HFFc6 (cell line): ENCODE measurements at regions not wholly inside any gene's neighbourhood (a gene's known extent, or its start where the extent isn't known, plus 50 kb on each side); places are given as distances from the start of the nearest gene placed in this dataset.
A peak's percentile ranks its signal among the peaks of the same experiment; 100 is the strongest.

Source experiments
- DNase-seq: peaks from one replicate; pipeline ENCODE4 v3.0.0-alpha.2; 2018
- H3K27ac Mint-ChIP-seq: 2 replicates; pipeline ENCODE4 v1.8.0; 2020; ENCODE audit warnings: mild to moderate bottlenecking, mixed read lengths
- H3K27me3 Mint-ChIP-seq: 2 replicates; pipeline ENCODE4 v1.8.0; 2021; ENCODE audit warnings: mild to moderate bottlenecking, moderate library complexity, mixed read lengths; ENCODE audit not compliant: insufficient read depth
- H3K36me3 Mint-ChIP-seq: 2 replicates; pipeline ENCODE4 v1.8.0; 2021; ENCODE audit warnings: low read depth, mixed read lengths
- H3K4me1 Mint-ChIP-seq: 2 replicates; pipeline ENCODE4 v1.8.0; 2020; ENCODE audit warnings: low read depth, mixed read lengths
- H3K4me3 Mint-ChIP-seq: 2 replicates; pipeline ENCODE4 v1.8.0; 2020; ENCODE audit warnings: mild to moderate bottlenecking, moderate library complexity, mixed read lengths
- H3K9me3 Mint-ChIP-seq: 2 replicates; pipeline ENCODE4 v1.8.0; 2020; ENCODE audit warnings: mild to moderate bottlenecking, mixed read lengths
- TF ChIP-seq, protein P1 (sequence below): fragments of 200-600 bp; sonication (generic); IDR thresholded peaks from 2 replicates; pipeline ENCODE4 v1.5.0; 2021; ENCODE audit warnings: antibody characterized with exemption, mild to moderate bottlenecking

DNA sequence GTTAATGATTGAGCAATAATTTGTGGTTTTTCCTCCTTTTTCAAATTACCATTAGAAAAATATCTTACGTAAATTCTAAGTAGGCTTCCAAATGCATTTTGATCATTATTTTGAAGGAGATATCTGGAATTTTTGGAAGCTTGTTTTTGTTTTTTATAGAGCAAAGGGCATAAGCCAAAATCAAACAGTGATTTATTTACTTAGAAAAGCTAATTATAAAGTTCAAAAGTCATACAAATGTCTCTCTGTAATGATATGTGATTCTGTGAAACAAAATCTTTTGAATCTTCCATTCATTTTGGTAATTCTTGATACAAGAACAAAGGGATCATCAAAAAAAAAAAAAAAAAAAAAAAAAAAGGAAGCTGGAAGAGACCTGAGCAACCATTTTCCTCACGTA, 416.8 kb downstream of the ETNK1 start:
- H3K27ac Mint-ChIP-seq, result no peak overlapping the region
- no peaks in the 10 kb centered on the region for H3K4me1 Mint-ChIP-seq
- H3K36me3 Mint-ChIP-seq, result no peaks in the 10 kb centered on the region
- DNase-seq, result no peak
- peaks cover 12% of the 10 kb centered on the region for H3K9me3 Mint-ChIP-seq
- no peaks in the 10 kb centered on the region for H3K27me3 Mint-ChIP-seq
- TF ChIP-seq, protein P1, sequence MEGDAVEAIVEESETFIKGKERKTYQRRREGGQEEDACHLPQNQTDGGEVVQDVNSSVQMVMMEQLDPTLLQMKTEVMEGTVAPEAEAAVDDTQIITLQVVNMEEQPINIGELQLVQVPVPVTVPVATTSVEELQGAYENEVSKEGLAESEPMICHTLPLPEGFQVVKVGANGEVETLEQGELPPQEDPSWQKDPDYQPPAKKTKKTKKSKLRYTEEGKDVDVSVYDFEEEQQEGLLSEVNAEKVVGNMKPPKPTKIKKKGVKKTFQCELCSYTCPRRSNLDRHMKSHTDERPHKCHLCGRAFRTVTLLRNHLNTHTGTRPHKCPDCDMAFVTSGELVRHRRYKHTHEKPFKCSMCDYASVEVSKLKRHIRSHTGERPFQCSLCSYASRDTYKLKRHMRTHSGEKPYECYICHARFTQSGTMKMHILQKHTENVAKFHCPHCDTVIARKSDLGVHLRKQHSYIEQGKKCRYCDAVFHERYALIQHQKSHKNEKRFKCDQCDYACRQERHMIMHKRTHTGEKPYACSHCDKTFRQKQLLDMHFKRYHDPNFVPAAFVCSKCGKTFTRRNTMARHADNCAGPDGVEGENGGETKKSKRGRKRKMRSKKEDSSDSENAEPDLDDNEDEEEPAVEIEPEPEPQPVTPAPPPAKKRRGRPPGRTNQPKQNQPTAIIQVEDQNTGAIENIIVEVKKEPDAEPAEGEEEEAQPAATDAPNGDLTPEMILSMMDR, result no peak
- no peak overlapping the region for H3K4me3 Mint-ChIP-seq

DNA sequence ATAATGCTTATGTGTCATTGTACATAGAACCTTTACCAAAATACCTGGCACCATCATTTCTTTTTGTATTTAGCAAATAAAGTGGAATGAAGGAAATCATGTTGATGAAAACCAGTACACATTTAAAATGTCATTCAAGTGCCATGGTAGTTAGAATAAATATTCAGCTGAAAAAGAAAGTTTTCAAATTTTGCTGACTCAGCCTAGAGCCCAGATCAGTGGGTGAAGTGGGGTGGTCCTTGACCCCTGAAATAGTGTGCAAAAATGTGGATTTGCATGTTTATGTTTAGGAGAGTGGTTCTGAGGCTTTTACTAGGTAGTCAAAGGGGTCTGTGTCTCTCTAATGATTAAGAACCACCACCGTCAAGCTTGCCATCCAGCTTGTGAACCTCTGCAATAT, 418.7 kb downstream of the ETNK1 start:
- Mint-ChIP-seq H3K27me3 (no peaks in the 10 kb centered on the region; the same call in 1 of the 2 replicates), H3K36me3 (no peaks in the 10 kb centered on the region), H3K4me1 (no peaks in the 10 kb centered on the region), H3K4me3 (no peak overlapping the region), H3K27ac (no peak overlapping the region), H3K9me3 (peaks cover 4% of the 10 kb centered on the region; the same call in 1 of the 2 replicates)
- DNase-seq, result no peak
- TF ChIP-seq, protein P1, result no peak

DNA sequence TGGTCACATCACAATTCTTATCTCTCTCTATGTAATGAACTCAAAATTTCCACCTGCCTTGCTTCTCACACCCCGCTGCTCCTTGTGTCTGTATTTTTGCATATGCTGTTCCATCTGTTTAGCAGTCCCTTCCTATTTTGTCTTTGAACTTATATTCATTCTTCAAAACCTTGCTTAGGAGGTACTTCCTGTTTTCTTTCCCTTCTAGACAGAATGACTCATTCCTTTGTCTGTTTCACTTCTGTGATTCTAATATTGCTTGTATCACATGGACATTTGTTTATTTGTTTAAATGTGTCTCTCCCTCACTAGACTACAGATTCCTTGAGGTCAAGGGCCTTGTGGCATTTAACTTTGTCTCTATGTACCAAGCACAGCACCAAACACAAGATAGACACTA, 424.2 kb downstream of the ETNK1 start:
- Mint-ChIP-seq H3K27me3 (no peaks in the 10 kb centered on the region; the same call in 1 of the 2 replicates), H3K36me3 (no peaks in the 10 kb centered on the region), H3K9me3 (peaks cover 15% of the 10 kb centered on the region), H3K27ac (no peak overlapping the region), H3K4me1 (no peaks in the 10 kb centered on the region), H3K4me3 (no peak overlapping the region)
- no peak for DNase-seq
- TF ChIP-seq, protein P1, result no peak

DNA sequence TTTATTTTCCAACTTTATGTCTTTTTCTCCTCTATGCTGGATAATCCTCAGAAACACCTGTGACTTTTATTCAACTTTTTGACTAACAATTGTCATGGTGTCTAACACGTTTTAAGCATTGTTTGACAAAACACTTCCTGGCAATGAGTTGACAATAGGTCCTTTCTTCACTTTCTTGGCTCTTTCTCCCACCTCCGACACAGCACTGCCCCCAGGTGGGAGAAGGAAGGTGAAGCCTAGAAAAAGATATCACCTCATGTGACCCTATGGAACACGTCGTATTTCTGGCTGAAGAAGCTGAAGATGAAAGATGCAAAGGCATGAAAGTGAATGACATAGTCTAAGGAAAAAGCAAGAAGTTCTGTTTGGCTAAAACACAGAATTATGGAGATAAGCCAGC, 430.0 kb downstream of the ETNK1 start:
- H3K27ac Mint-ChIP-seq, result no peak overlapping the region
- peaks cover 7% of the 10 kb centered on the region for H3K9me3 Mint-ChIP-seq
- no peaks in the 10 kb centered on the region for H3K27me3 Mint-ChIP-seq
- H3K4me3 Mint-ChIP-seq, result no peak overlapping the region
- H3K4me1 Mint-ChIP-seq, result no peaks in the 10 kb centered on the region
- no peak for DNase-seq
- TF ChIP-seq, protein P1, result peak; percentile 40
- H3K36me3 Mint-ChIP-seq, result no peaks in the 10 kb centered on the region

DNA sequence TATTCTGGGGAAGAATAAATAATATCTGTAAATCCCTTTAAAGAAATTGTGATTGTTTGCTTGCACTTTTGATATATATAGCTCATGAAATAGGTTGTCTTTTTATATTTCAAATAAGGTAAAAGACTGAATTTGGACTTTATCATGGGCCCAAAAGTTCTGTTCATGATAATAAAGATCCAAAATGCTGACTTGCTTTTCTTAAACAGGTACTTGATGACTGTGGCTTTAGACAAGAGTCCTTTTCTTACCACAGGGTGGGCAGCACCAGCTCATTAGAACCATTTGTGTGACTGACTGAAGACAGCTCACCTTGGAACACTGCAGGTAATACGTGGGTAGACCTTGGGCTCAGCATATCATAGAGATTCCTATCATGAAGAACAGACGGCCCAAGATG, 432.6 kb downstream of the ETNK1 start:
- Mint-ChIP-seq H3K27ac (no peak overlapping the region), H3K27me3 (no peaks in the 10 kb centered on the region), H3K9me3 (peaks cover 9% of the 10 kb centered on the region; the same call in 1 of the 2 replicates), H3K36me3 (no peaks in the 10 kb centered on the region), H3K4me1 (no peaks in the 10 kb centered on the region), H3K4me3 (no peak overlapping the region)
- no peak for DNase-seq
- TF ChIP-seq, protein P1, result no peak

DNA sequence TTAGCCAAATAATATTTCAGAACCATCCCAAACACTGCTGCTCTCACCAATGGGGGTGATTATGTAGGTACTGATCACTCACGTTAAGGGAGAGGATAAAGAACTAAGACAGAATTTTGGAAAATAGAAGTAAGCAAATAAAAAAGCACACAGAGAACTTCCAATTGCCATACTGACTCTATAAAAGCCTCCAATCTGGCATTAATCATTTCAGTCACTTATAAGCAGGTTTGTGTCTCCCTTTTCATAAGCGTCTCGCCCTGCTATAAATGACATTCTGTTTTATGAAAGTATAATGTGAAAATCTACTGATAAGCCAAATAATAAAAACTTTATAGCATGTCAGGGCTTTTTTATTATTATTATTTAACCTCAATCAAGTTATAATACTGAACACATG, 435.2 kb downstream of the ETNK1 start:
- no peak for DNase-seq

More for the DNA sequence above, 435.2 kb downstream of the ETNK1 start:
- H3K36me3 Mint-ChIP-seq, result no peaks in the 10 kb centered on the region
- H3K27ac Mint-ChIP-seq, result no peak overlapping the region
- TF ChIP-seq, protein P1, result no peak
- no peaks in the 10 kb centered on the region for H3K4me1 Mint-ChIP-seq
- peaks cover 19% of the 10 kb centered on the region; the same call in 1 of the 2 replicates for H3K9me3 Mint-ChIP-seq
- no peaks in the 10 kb centered on the region for H3K27me3 Mint-ChIP-seq
- H3K4me3 Mint-ChIP-seq, result no peak overlapping the region
